ENCODE measurements at regions not wholly inside any gene's neighbourhood (a gene's known extent, or its start where the extent isn't known, plus 50 kb on each side); places are given as distances from the start of the nearest gene placed in this dataset.

- H3K27ac ChIP-seq: no peak overlapping the region
- no peak for TF ChIP-seq CTCF (conservative IDR thresholded peaks at IDR 0.05)
- TF ChIP-seq ZFX (IDR thresholded peaks at IDR 0.05): no peak
Measured at GRCh38 chr21:15407585-15407984, 322.2 kb upstream of the USP25 start.

- no peak overlapping the region for H3K27ac ChIP-seq
- TF ChIP-seq ZFX (IDR thresholded peaks at IDR 0.05): no peak
Measured at GRCh38 chr21:15408089-15408488, 321.7 kb upstream of the USP25 start.

- H3K27ac ChIP-seq: no peak overlapping the region
- TF ChIP-seq CTCF (conservative IDR thresholded peaks at IDR 0.05) (no peak), ZFX (IDR thresholded peaks at IDR 0.05) (no peak)
Measured at GRCh38 chr21:15409031-15409430, 320.8 kb upstream of the USP25 start.

- TF ChIP-seq ZFX (IDR thresholded peaks at IDR 0.05) (no peak), CTCF (conservative IDR thresholded peaks at IDR 0.05) (no peak)
Measured at GRCh38 chr21:15410853-15411252, 318.9 kb upstream of the USP25 start.

GRCh38 chr21:15414057-15414456, 315.7 kb upstream of the USP25 start:
- H3K27ac ChIP-seq: no peak overlapping the region
- no peak for TF ChIP-seq ZFX (IDR thresholded peaks at IDR 0.05)
- no peak for TF ChIP-seq CTCF (conservative IDR thresholded peaks at IDR 0.05)

More at GRCh38 chr21:15410853-15411252, 318.9 kb upstream of the USP25 start:
- H3K27ac ChIP-seq: no peak overlapping the region

GRCh38 chr21:15415541-15416261, 314.1 kb upstream of the USP25 start:
- H3K27ac ChIP-seq: no peak overlapping the region
- TF ChIP-seq CTCF (conservative IDR thresholded peaks at IDR 0.05) (no peak), ZFX (IDR thresholded peaks at IDR 0.05) (no peak)

- TF ChIP-seq CTCF (conservative IDR thresholded peaks at IDR 0.05) (no peak), ZFX (IDR thresholded peaks at IDR 0.05) (no peak)
Measured at GRCh38 chr21:15421441-15421881, 308.3 kb upstream of the USP25 start.

GRCh38 chr21:15421947-15422346, 307.8 kb upstream of the USP25 start:
- TF ChIP-seq CTCF (conservative IDR thresholded peaks at IDR 0.05) (no peak), ZFX (IDR thresholded peaks at IDR 0.05) (no peak)
- no peak overlapping the region for H3K27ac ChIP-seq

More at GRCh38 chr21:15421441-15421881, 308.3 kb upstream of the USP25 start:
- H3K27ac ChIP-seq: no peak overlapping the region; the same call in 1 of the 2 replicates

Data from C4-2B (cell line).